IMR-90 (cell line): ENCODE measurements at regions not wholly inside any gene's neighbourhood (a gene's known extent, or its start where the extent isn't known, plus 50 kb on each side); places are given as distances from the start of the nearest gene placed in this dataset.

Source experiments
- CEBPB ChIP-seq: IDR thresholded peaks from 2 replicates; pipeline ENCODE4 v1.6.1; 2012; ENCODE audit warnings: low read depth, low read length, improper control_type of control experiment
- CHD1 ChIP-seq: IDR thresholded peaks from 2 replicates; pipeline ENCODE4 v1.6.1; 2012; ENCODE audit warnings: low read depth, low read length, improper control_type of control experiment
- CTCF ChIP-seq: conservative IDR thresholded peaks from 2 replicates; pipeline ENCODE4 v1.5.1; 2012; ENCODE audit warnings: mild to moderate bottlenecking, low read depth, low read length, improper control_type of control experiment
- ELK1 ChIP-seq: fragments of 150-350 bp; IDR thresholded peaks from 2 replicates; pipeline ENCODE4 v1.6.1; 2016; ENCODE audit warnings: low read depth, mild to moderate bottlenecking, low read length, moderate library complexity, borderline replicate concordance
- FOS ChIP-seq: fragments of 150-350 bp; IDR thresholded peaks from 2 replicates; pipeline ENCODE4 v1.6.1; 2016; ENCODE audit warnings: low read depth, low read length
- MAZ ChIP-seq: IDR thresholded peaks from 2 replicates; pipeline ENCODE4 v1.6.1; 2012; ENCODE audit warnings: low read depth, mild to moderate bottlenecking, low read length, improper control_type of control experiment, moderate library complexity, borderline replicate concordance
- POLR2A ChIP-seq: IDR thresholded peaks from 2 replicates; pipeline ENCODE4 v1.6.1; 2012; ENCODE audit warnings: mild to moderate bottlenecking, low read depth, low read length
- RAD21 ChIP-seq: IDR thresholded peaks from 2 replicates; pipeline ENCODE4 v1.6.1; 2012; ENCODE audit warnings: low read length, improper control_type of control experiment
- RFX5 ChIP-seq: IDR thresholded peaks from 2 replicates; pipeline ENCODE4 v1.8.0; 2012; ENCODE audit warnings: low read depth, mild to moderate bottlenecking, low read length, moderate library complexity
- SMC3 ChIP-seq: fragments of 150-350 bp; IDR thresholded peaks from 2 replicates; pipeline ENCODE4 v1.6.1; 2016; ENCODE audit warnings: low read depth, mild to moderate bottlenecking, antibody characterized with exemption, low read length, moderate library complexity
- USF2 ChIP-seq: fragments of 150-350 bp; IDR thresholded peaks from 2 replicates; pipeline ENCODE4 v1.6.1; 2017; ENCODE audit warnings: mild to moderate bottlenecking, antibody characterized with exemption, low read length, low read depth

GRCh38 chr7:130966246-130967009 is 232.4 kb upstream of the KLF14 start:
- TF ChIP-seq RAD21 (no peak), CTCF (no peak), RFX5 (no peak), CEBPB (no peak), ELK1 (no peak), POLR2A (no peak), SMC3 (no peak), MAZ (no peak), FOS (no peak), CHD1 (no peak), USF2 (no peak)
